CD14-positive monocyte (primary cell): ENCODE measurements at regions not wholly inside any gene's neighbourhood (a gene's known extent, or its start where the extent isn't known, plus 50 kb on each side); places are given as distances from the start of the nearest gene placed in this dataset.

Experiments
- DNase-seq, 3 donors: peaks; one replicate each; pipeline ENCODE4 v3.0.0-alpha.2; 2011 to 2022
- H2AFZ ChIP-seq: 2 replicates; pipeline ENCODE4 v1.6.0; 2012; ENCODE audit warnings: mild to moderate bottlenecking, low read depth, low read length, inconsistent platforms; ENCODE audit not compliant: insufficient read depth, poor library complexity, severe bottlenecking
- H3K27ac ChIP-seq, 2 donors: 1 replicate in 1 of 2; 2 replicates in 1 of 2; pipeline ENCODE4 v1.5.1; 2012 to 2013; ENCODE audit warnings: low read length in 2 of 2, control low read depth in 1 of 2, inconsistent platforms in 1 of 2, low read depth in 1 of 2, mild to moderate bottlenecking in 1 of 2
- H3K27me3 ChIP-seq, 2 donors: one replicate each; pipeline versions ENCODE4 v1.6.0 to v1.6.1; 2011 to 2013; ENCODE audit warnings: low read length in 2 of 2; ENCODE audit not compliant: control insufficient read depth in 2 of 2, insufficient read depth in 2 of 2
- H3K36me3 ChIP-seq, 2 donors: replicated peaks in 1 of 2; 1 replicate in 1 of 2; 2 replicates in 1 of 2; pipeline versions ENCODE4 v1.5.1 to v1.6.1; 2012 to 2013; ENCODE audit warnings: low read length in 2 of 2, control low read depth in 1 of 2, inconsistent platforms in 1 of 2, mild to moderate bottlenecking in 1 of 2; ENCODE audit not compliant: insufficient read depth in 2 of 2, control insufficient read depth in 1 of 2
- H3K4me1 ChIP-seq, 2 donors: 1 replicate in 1 of 2; 2 replicates in 1 of 2; pipeline versions ENCODE4 v1.5.1 to v1.6.1; 2012 to 2013; ENCODE audit warnings: low read length in 2 of 2, control low read depth in 1 of 2, inconsistent platforms in 1 of 2, mild to moderate bottlenecking in 1 of 2, moderate library complexity in 1 of 2; ENCODE audit not compliant: insufficient read depth in 2 of 2, control insufficient read depth in 1 of 2
- H3K4me2 ChIP-seq: replicated peaks from 2 replicates; pipeline ENCODE3; 2012; ENCODE audit warnings: low read length, moderate library complexity, mild to moderate bottlenecking; ENCODE audit not compliant: poor library complexity, severe bottlenecking; ENCODE audit errors: extremely low read depth
- H3K4me3 ChIP-seq, 3 experiments: fragments of 200-600 bp in 1 of 3; sonication (generic) in 1 of 3; replicated peaks in 1 of 3; 1 replicate in 2 of 3; 2 replicates in 1 of 3; pipeline ENCODE4 v1.5.1; 2011 to 2013; ENCODE audit warnings: low read length in 3 of 3, mild to moderate bottlenecking in 3 of 3, control low read depth in 2 of 3, low read depth in 2 of 3, inconsistent platforms in 1 of 3, moderate library complexity in 1 of 3
- H3K79me2 ChIP-seq: 2 replicates; pipeline ENCODE4 v1.6.0; 2012; ENCODE audit warnings: mild to moderate bottlenecking, control low read depth, inconsistent platforms, low read length, moderate library complexity; ENCODE audit not compliant: insufficient read depth
- H3K9ac ChIP-seq: 2 replicates; pipeline ENCODE4 v1.6.0; 2017; ENCODE audit warnings: low read length, mild to moderate bottlenecking; ENCODE audit not compliant: insufficient read depth, poor library complexity, severe bottlenecking
- H3K9me3 ChIP-seq, 2 donors: replicated peaks in 1 of 2; 1 replicate in 1 of 2; 2 replicates in 1 of 2; pipeline versions ENCODE4 v1.5.1 to v1.6.1; 2012 to 2013; ENCODE audit warnings: low read length in 2 of 2, control low read depth in 1 of 2; ENCODE audit not compliant: control insufficient read depth in 1 of 2, insufficient read depth in 1 of 2
- H4K20me1 ChIP-seq: 2 replicates; pipeline ENCODE4 v1.6.0; 2012; ENCODE audit warnings: mild to moderate bottlenecking, low read length, control low read depth, moderate library complexity; ENCODE audit not compliant: insufficient read depth
- H3K27ac Mint-ChIP-seq, 7 donors: one replicate each; pipeline ENCODE4 v1.8.0; 2020; ENCODE audit warnings: mild to moderate bottlenecking in 7 of 7, mixed read lengths in 7 of 7, moderate library complexity in 6 of 7, inconsistent platforms in 2 of 7
- H3K27me3 Mint-ChIP-seq, 3 donors: one replicate each; pipeline ENCODE4 v1.8.0; 2021 to 2022; ENCODE audit warnings: low read depth in 3 of 3, mild to moderate bottlenecking in 3 of 3, mixed read lengths in 3 of 3, moderate library complexity in 3 of 3, inconsistent platforms in 1 of 3
- H3K36me3 Mint-ChIP-seq, 2 donors: one replicate each; pipeline ENCODE4 v1.8.0; 2020; ENCODE audit warnings: mixed read lengths in 2 of 2, inconsistent platforms in 1 of 2, mild to moderate bottlenecking in 1 of 2
- H3K4me1 Mint-ChIP-seq: one replicate; pipeline ENCODE4 v1.8.0; 2020; ENCODE audit warnings: mild to moderate bottlenecking, mixed read lengths
- H3K4me3 Mint-ChIP-seq, 2 donors: one replicate each; pipeline ENCODE4 v1.8.0; 2020; ENCODE audit warnings: mild to moderate bottlenecking in 2 of 2, mixed read lengths in 2 of 2, moderate library complexity in 1 of 2
- H3K9me3 Mint-ChIP-seq, 7 donors: one replicate each; pipeline ENCODE4 v1.8.0; 2020 to 2022; ENCODE audit warnings: mixed read lengths in 7 of 7, mild to moderate bottlenecking in 6 of 7, moderate library complexity in 6 of 7, inconsistent platforms in 2 of 7
- CTCF ChIP-seq: fragments of 200-600 bp; IDR thresholded peaks from one replicate; pipeline ENCODE4 v1.8.0; 2022; ENCODE audit warnings: antibody characterized with exemption, mild to moderate bottlenecking
- WGBS: methylation state at CpG from one replicate; pipeline ENCODE4 v1.1.5; 2013; ENCODE audit warnings: missing lambda C conversion rate; ENCODE audit not compliant: insufficient coverage; 5-methylcytosine and 5-hydroxymethylcytosine counted together
- intact Hi-C, 2 donors: fragments of 100-400 bp; cut with micrococcal nuclease; formaldehyde crosslinking; loops; one replicate each; pipeline versions ENCODE4 v1.15.0 to v1.15.1; 2023

GRCh38 chr6:156121973-156122372 lies 655.2 kb upstream of the ARID1B start:
- Mint-ChIP-seq H3K36me3 (no peaks in the 10 kb centered on the region), H3K4me1 (no peaks in the 10 kb centered on the region), H3K27me3 (no peaks in the 10 kb centered on the region), H3K9me3 (peaks cover 0 to 15% (median 8%) of the 10 kb centered on the region in 7 donors), H3K27ac (no peak overlapping the region), H3K4me3 (no peak overlapping the region)
- no peaks in the 10 kb centered on the region for H3K79me2 ChIP-seq
- intact Hi-C loops, result no loop called here
- H3K9ac ChIP-seq, result no peak overlapping the region
- 93% methylated on average over 3 of the region's 6 CpGs for WGBS
- H3K36me3 ChIP-seq, result no peaks in the 10 kb centered on the region
- no peak for TF ChIP-seq CTCF
- no peaks in the 10 kb centered on the region for H3K9me3 ChIP-seq
- no peak overlapping the region for H3K27ac ChIP-seq
- no peaks in the 10 kb centered on the region for H3K4me1 ChIP-seq
- H3K4me2 ChIP-seq, result no peak overlapping the region
- no peak for DNase-seq
- no peak overlapping the region for H3K4me3 ChIP-seq
- no peak overlapping the region for H2AFZ ChIP-seq
- H4K20me1 ChIP-seq, result no peaks in the 10 kb centered on the region
- H3K27me3 ChIP-seq, result no peaks in the 10 kb centered on the region

- Histone ChIP-seq H3K27me3 (no peaks in the 10 kb centered on the region), H4K20me1 (no peaks in the 10 kb centered on the region), H3K36me3 (no peaks in the 10 kb centered on the region), H2AFZ (no peak overlapping the region), H3K4me2 (no peak overlapping the region), H3K27ac (no peak overlapping the region), H3K79me2 (no peaks in the 10 kb centered on the region), H3K9me3 (peaks cover 0 to 5% of the 10 kb centered on the region in 2 donors), H3K9ac (no peak overlapping the region), H3K4me1 (no peaks in the 10 kb centered on the region), H3K4me3 (no peak overlapping the region)
- Mint-ChIP-seq H3K4me3 (no peak overlapping the region), H3K27ac (no peak overlapping the region), H3K9me3 (peaks cover 0 to 8% (median 6%) of the 10 kb centered on the region in 7 donors), H3K27me3 (no peaks in the 10 kb centered on the region), H3K36me3 (no peaks in the 10 kb centered on the region), H3K4me1 (no peaks in the 10 kb centered on the region)
- no peak for TF ChIP-seq CTCF
- intact Hi-C loops, result no loop called here
- 100% methylated on average over 1 of the region's 3 CpGs for WGBS
- DNase-seq, result no peak
Observed at GRCh38 chr6:156114541-156114940, 658.9 kb upstream of the NOX3 start.
